ENCODE measurements at regions not wholly inside any gene's neighbourhood (a gene's known extent, or its start where the extent isn't known, plus 50 kb on each side); places are given as distances from the start of the nearest gene placed in this dataset.

DNA sequence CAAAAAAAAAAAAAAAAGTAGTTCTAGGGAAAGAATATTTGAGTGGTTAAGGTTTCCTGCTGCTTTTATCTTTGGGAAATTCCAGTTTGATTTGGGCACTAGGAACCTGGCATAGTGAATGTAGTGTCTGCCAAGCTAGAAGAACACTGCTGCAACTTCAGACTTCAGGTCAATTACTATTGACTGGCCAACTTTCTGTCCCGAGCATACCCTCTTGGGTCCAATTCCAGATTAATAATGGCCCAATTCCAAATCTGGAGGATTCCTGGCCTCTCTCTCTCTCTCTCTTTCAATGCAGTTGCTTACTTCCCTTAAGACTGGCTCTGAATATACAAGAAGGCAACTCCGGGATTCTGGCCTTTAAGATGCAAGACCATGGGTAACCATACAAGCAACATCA is 74.9 kb downstream of the ANKEF1 start:
- Histone ChIP-seq H3K27ac (ENCODE audit: extremely low read depth, low read depth, low read length) (no peak overlapping the region), H3K36me3 (ENCODE audit: control insufficient read depth in 2 of 2, insufficient read depth in 1 of 2, low read length in 2 of 2) (no peaks in the 10 kb centered on the region), H3K4me3 (ENCODE audit: low read depth, low read length) (no peak overlapping the region), H3K4me1 (ENCODE audit: control insufficient read depth, insufficient read depth, low read length) (no peaks in the 10 kb centered on the region), H3K9me3 (ENCODE audit: control insufficient read depth, insufficient read depth, low read depth, low read length) (no peaks in the 10 kb centered on the region)
- POLR2A ChIA-PET: no interaction called here
- TF ChIP-seq ZNF426 (tag by site-specific recombination; IDR thresholded peaks at IDR 0.05) (no peak), ZNF140 (tag by site-specific recombination; IDR thresholded peaks at IDR 0.05) (no peak), ZNF366 (tag by site-specific recombination; conservative IDR thresholded peaks at IDR 0.05) (no peak), ZNF2 (tag by site-specific recombination; IDR thresholded peaks at IDR 0.05) (no peak), PRDM4 (tag by site-specific recombination; IDR thresholded peaks at IDR 0.05) (no peak), WT1 (tag by site-specific recombination; IDR thresholded peaks at IDR 0.05) (no peak), OVOL3 (tag by site-specific recombination; IDR thresholded peaks at IDR 0.05) (no peak), ZSCAN23 (tag by site-specific recombination; IDR thresholded peaks at IDR 0.05) (no peak), ZNF350 (tag by site-specific recombination; IDR thresholded peaks at IDR 0.05) (no peak), ZNF398 (tag by site-specific recombination; IDR thresholded peaks at IDR 0.05) (no peak), GLIS2 (tag by site-specific recombination; IDR thresholded peaks at IDR 0.05) (no peak), ZNF138 (tag by site-specific recombination; IDR thresholded peaks at IDR 0.05; ENCODE audit: borderline replicate concordance) (no peak), ZEB2 (tag by site-specific recombination; IDR thresholded peaks at IDR 0.05) (no peak), TSHZ1 (tag by site-specific recombination; IDR thresholded peaks at IDR 0.05; ENCODE audit: borderline replicate concordance) (no peak), ZNF623 (tag by site-specific recombination; IDR thresholded peaks at IDR 0.05) (no peak), KLF1 (tag by site-specific recombination; IDR thresholded peaks at IDR 0.05) (no peak), YY1 (tag by site-specific recombination; IDR thresholded peaks at IDR 0.05) (no peak), ZNF302 (tag by site-specific recombination; IDR thresholded peaks at IDR 0.05; ENCODE audit: low read depth) (no peak), SETDB1 (IDR thresholded peaks at IDR 0.05; ENCODE audit: insufficient read length, low read length) (no peak), ZBTB1 (tag by site-specific recombination; IDR thresholded peaks at IDR 0.05) (no peak)
- CTCF ChIA-PET: interaction anchor here (0.6 kb wide), 1 partner anchor 1301 kb away, joined by 4 read pairs; no protein-coding TSS in a partner anchor

All from HEK293 (cell line).